ENCODE measurements at regions not wholly inside any gene's neighbourhood (a gene's known extent, or its start where the extent isn't known, plus 50 kb on each side); places are given as distances from the start of the nearest gene placed in this dataset.

- TF ChIP-seq REST (IDR thresholded peaks at IDR 0.05; ENCODE audit: insufficient read depth in 1 of 2, low read depth in 2 of 2, low read length in 1 of 2) (no peak), POLR2AphosphoS5 (IDR thresholded peaks at IDR 0.05; ENCODE audit: low read depth, low read length) (no peak), CTCF (IDR thresholded peaks at IDR 0.05) (peak; percentile 93)
Observed at GRCh38 chr9:87812375-87813118, 70.1 kb upstream of the SPATA31E1 start.

All from Panc1 (cell line).